ENCODE measurements at regions not wholly inside any gene's neighbourhood (a gene's known extent, or its start where the extent isn't known, plus 50 kb on each side); places are given as distances from the start of the nearest gene placed in this dataset.

GRCh38 chr5:123732257-123732656 lies 220.3 kb downstream of the CSNK1G3 start:
- Histone ChIP-seq H3K4me1 (no peaks in the 10 kb centered on the region), H3K27ac (no peak overlapping the region), H3K4me3 (no peak overlapping the region), H3K36me3 (no peaks in the 10 kb centered on the region), H3K9me3 (no peaks in the 10 kb centered on the region), H3K27me3 (no peaks in the 10 kb centered on the region)
- ATAC-seq (no peak), DNase-seq (no peak)
- no CpG with 5 or more reads among the region's 1 CpG for WGBS (ENCODE audit: insufficient coverage, low coverage, low lambda C conversion rate, missing lambda C conversion rate)
- intact Hi-C loops (cut with DNase I): no loop called here
- no peak for TF ChIP-seq CTCF (IDR thresholded peaks at IDR 0.05)
- no peak for TF ChIP-seq POLR2A (IDR thresholded peaks at IDR 0.05)

- DNase-seq (no peak), ATAC-seq (no peak)
- Histone ChIP-seq H3K4me3 (no peak overlapping the region), H3K27ac (no peak overlapping the region), H3K27me3 (no peaks in the 10 kb centered on the region), H3K36me3 (no peaks in the 10 kb centered on the region), H3K4me1 (no peaks in the 10 kb centered on the region), H3K9me3 (no peaks in the 10 kb centered on the region)
- intact Hi-C loops (cut with DNase I): no loop called here
- WGBS (ENCODE audit: insufficient coverage, low coverage, low lambda C conversion rate, missing lambda C conversion rate): 62% methylated on average over 3 of the region's 3 CpGs
- TF ChIP-seq CTCF (IDR thresholded peaks at IDR 0.05) (no peak), POLR2A (IDR thresholded peaks at IDR 0.05) (no peak)
Observed at GRCh38 chr5:123722451-123722850, 210.5 kb downstream of the CSNK1G3 start.

GRCh38 chr5:123721675-123722276 lies 209.8 kb downstream of the CSNK1G3 start:
- Histone ChIP-seq H3K27ac (no peak overlapping the region), H3K9me3 (no peaks in the 10 kb centered on the region), H3K4me3 (no peak overlapping the region), H3K27me3 (no peaks in the 10 kb centered on the region), H3K4me1 (no peaks in the 10 kb centered on the region), H3K36me3 (no peaks in the 10 kb centered on the region)
- DNase-seq: no peak
- WGBS (ENCODE audit: insufficient coverage, low coverage, low lambda C conversion rate, missing lambda C conversion rate): 47% methylated on average over 4 of the region's 4 CpGs
- intact Hi-C loops (cut with DNase I): no loop called here
- TF ChIP-seq CTCF (IDR thresholded peaks at IDR 0.05): no peak
- no peak for TF ChIP-seq POLR2A (IDR thresholded peaks at IDR 0.05)
- no peak for ATAC-seq

- no peak for TF ChIP-seq POLR2A (IDR thresholded peaks at IDR 0.05)
- TF ChIP-seq CTCF (IDR thresholded peaks at IDR 0.05): no peak
- intact Hi-C loops (cut with DNase I): no loop called here
- no peaks in the 10 kb centered on the region for H3K9me3 ChIP-seq
- H3K4me1 ChIP-seq: no peaks in the 10 kb centered on the region
- no peak overlapping the region for H3K4me3 ChIP-seq
- WGBS (ENCODE audit: insufficient coverage, low coverage, low lambda C conversion rate, missing lambda C conversion rate): 65% methylated on average over 5 of the region's 5 CpGs
- no peaks in the 10 kb centered on the region for H3K36me3 ChIP-seq
- no peaks in the 10 kb centered on the region for H3K27me3 ChIP-seq
- DNase-seq (no peak), ATAC-seq (no peak)
- H3K27ac ChIP-seq: no peak overlapping the region
Observed at GRCh38 chr5:123720955-123721354, 209.0 kb downstream of the CSNK1G3 start.

GRCh38 chr5:123720339-123720738 lies 208.4 kb downstream of the CSNK1G3 start:
- intact Hi-C loops (cut with DNase I): no loop called here
- no peaks in the 10 kb centered on the region for H3K9me3 ChIP-seq
- ATAC-seq (no peak), DNase-seq (no peak)
- H3K4me1 ChIP-seq: no peaks in the 10 kb centered on the region
- TF ChIP-seq POLR2A (IDR thresholded peaks at IDR 0.05) (no peak), CTCF (IDR thresholded peaks at IDR 0.05) (no peak)
- no peak overlapping the region for H3K27ac ChIP-seq
- H3K36me3 ChIP-seq: no peaks in the 10 kb centered on the region
- no peak overlapping the region for H3K4me3 ChIP-seq
- no peaks in the 10 kb centered on the region for H3K27me3 ChIP-seq

Data from right lobe of liver (tissue), 6 donors.